SK-N-SH (cell line): ENCODE measurements at regions not wholly inside any gene's neighbourhood (a gene's known extent, or its start where the extent isn't known, plus 50 kb on each side); places are given as distances from the start of the nearest gene placed in this dataset.

Source experiments
- TF ChIP-seq, protein P1 (sequence below): fragments of 200-600 bp; sonication (generic); IDR thresholded peaks from 2 replicates; pipeline ENCODE4 v1.6.1; 2017; ENCODE audit warnings: antibody characterized with exemption, mild to moderate bottlenecking, moderate library complexity
- TF ChIP-seq, protein P2 (sequence below): IDR thresholded peaks from 2 replicates; pipeline ENCODE4; 2012

DNA sequence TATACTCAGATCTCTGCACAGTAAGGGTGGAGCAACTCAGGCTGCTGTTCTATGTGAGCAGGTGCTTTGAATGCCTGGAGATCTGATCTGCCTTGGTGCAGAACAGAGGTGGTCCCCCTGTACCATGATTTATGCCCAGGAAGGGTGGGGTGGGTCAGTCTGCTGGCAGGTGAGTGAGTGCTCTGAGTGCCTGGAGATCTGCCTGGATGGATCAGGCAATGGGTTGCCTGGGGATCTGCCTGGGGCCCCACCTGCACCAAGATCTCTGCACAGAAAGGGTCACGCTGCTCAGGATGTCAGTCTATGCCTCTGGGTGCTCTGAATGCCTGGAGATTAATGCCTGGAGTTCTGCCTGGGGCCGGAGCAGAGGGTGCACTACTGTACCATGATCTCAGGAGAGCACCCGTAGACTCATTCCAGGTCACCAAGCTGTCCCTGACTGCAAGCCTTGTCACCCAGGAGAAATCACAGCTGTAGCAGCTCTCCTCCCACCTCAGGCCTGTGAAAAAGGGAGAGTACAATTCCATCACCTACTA lies 342.9 kb downstream of the GBA3 start:
- TF ChIP-seq, protein P1, sequence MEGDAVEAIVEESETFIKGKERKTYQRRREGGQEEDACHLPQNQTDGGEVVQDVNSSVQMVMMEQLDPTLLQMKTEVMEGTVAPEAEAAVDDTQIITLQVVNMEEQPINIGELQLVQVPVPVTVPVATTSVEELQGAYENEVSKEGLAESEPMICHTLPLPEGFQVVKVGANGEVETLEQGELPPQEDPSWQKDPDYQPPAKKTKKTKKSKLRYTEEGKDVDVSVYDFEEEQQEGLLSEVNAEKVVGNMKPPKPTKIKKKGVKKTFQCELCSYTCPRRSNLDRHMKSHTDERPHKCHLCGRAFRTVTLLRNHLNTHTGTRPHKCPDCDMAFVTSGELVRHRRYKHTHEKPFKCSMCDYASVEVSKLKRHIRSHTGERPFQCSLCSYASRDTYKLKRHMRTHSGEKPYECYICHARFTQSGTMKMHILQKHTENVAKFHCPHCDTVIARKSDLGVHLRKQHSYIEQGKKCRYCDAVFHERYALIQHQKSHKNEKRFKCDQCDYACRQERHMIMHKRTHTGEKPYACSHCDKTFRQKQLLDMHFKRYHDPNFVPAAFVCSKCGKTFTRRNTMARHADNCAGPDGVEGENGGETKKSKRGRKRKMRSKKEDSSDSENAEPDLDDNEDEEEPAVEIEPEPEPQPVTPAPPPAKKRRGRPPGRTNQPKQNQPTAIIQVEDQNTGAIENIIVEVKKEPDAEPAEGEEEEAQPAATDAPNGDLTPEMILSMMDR, result no peak
- TF ChIP-seq, protein P2, sequence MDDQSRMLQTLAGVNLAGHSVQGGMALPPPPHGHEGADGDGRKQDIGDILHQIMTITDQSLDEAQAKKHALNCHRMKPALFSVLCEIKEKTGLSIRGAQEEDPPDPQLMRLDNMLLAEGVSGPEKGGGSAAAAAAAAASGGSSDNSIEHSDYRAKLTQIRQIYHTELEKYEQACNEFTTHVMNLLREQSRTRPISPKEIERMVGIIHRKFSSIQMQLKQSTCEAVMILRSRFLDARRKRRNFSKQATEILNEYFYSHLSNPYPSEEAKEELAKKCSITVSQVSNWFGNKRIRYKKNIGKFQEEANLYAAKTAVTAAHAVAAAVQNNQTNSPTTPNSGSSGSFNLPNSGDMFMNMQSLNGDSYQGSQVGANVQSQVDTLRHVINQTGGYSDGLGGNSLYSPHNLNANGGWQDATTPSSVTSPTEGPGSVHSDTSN, result no peak
